Body of pancreas (tissue), 4 donors: ENCODE measurements at regions not wholly inside any gene's neighbourhood (a gene's known extent, or its start where the extent isn't known, plus 50 kb on each side); places are given as distances from the start of the nearest gene placed in this dataset.

Experiments
- POLR2A ChIP-seq, 3 donors: fragments of 450-650 bp; IDR thresholded peaks; one replicate each; pipeline ENCODE4 v1.6.1; 2016; ENCODE audit warnings: antibody characterized with exemption in 3 of 3, mild to moderate bottlenecking in 2 of 3
- TF ChIP-seq, protein P1 (sequence below), 7 experiments: fragments of 450-650 bp in 4 of 7; fragments of 200-600 bp in 3 of 7; sonication (generic) in 3 of 7; IDR thresholded peaks; one replicate each; pipeline ENCODE4 v1.5.1; 2016 to 2019; ENCODE audit warnings: antibody characterized with exemption in 7 of 7

DNA sequence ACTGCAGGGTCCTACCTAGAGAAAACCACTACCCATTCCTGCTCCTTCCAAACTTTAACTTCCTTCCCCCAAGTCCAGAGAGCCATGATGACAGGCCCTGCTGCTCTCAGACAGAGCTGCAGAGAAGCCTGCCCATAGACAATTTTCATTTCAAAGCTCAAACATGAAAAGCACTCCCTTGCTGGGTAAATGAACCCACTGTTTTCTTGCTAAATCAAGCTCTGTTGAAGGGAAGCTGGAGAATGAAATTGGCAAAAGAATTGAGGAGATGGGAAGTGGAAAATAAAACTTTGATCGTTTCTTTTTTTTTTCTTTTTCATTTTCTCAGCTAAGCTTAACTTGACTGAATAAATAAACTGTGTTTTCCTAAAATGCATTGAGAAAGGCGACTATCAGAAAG lies 331.1 kb upstream of the CPEB2 start:
- TF ChIP-seq, protein P1, sequence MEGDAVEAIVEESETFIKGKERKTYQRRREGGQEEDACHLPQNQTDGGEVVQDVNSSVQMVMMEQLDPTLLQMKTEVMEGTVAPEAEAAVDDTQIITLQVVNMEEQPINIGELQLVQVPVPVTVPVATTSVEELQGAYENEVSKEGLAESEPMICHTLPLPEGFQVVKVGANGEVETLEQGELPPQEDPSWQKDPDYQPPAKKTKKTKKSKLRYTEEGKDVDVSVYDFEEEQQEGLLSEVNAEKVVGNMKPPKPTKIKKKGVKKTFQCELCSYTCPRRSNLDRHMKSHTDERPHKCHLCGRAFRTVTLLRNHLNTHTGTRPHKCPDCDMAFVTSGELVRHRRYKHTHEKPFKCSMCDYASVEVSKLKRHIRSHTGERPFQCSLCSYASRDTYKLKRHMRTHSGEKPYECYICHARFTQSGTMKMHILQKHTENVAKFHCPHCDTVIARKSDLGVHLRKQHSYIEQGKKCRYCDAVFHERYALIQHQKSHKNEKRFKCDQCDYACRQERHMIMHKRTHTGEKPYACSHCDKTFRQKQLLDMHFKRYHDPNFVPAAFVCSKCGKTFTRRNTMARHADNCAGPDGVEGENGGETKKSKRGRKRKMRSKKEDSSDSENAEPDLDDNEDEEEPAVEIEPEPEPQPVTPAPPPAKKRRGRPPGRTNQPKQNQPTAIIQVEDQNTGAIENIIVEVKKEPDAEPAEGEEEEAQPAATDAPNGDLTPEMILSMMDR (IDR thresholded peaks at IDR 0.05): no peak
- no peak for TF ChIP-seq POLR2A (IDR thresholded peaks at IDR 0.05)
